Kidney epithelial cell (primary cell): ENCODE measurements at regions not wholly inside any gene's neighbourhood (a gene's known extent, or its start where the extent isn't known, plus 50 kb on each side); places are given as distances from the start of the nearest gene placed in this dataset.

Source experiments
- DNase-seq: peaks from one replicate; pipeline ENCODE4 v3.0.0-alpha.2; 2010; ENCODE audit warnings: low read depth
- H3K27me3 ChIP-seq: 2 replicates; pipeline ENCODE4 v1.6.0; 2011; ENCODE audit warnings: low read length; ENCODE audit not compliant: control insufficient read depth, insufficient read depth
- H3K36me3 ChIP-seq: 2 replicates; pipeline ENCODE4 v1.5.1; 2011; ENCODE audit warnings: low read length; ENCODE audit not compliant: control insufficient read depth, insufficient read depth
- H3K4me3 ChIP-seq: 2 replicates; pipeline ENCODE4 v1.5.1; 2011; ENCODE audit warnings: low read depth, mild to moderate bottlenecking, control low read depth, low read length
- CTCF ChIP-seq: IDR thresholded peaks from 2 replicates; pipeline ENCODE4 v1.5.1; 2011; ENCODE audit warnings: mild to moderate bottlenecking, moderate library complexity, low read length, control low read depth, inconsistent platforms; ENCODE audit not compliant: insufficient read depth, poor library complexity, severe bottlenecking

- Histone ChIP-seq H3K4me3 (no peak overlapping the region), H3K27me3 (no peaks in the 10 kb centered on the region), H3K36me3 (no peaks in the 10 kb centered on the region)
- DNase-seq = no peak
- TF ChIP-seq CTCF = no peak
Measured at GRCh38 chr3:163273694-163274093, 1777.1 kb downstream of the OTOL1 start.

GRCh38 chr3:163266731-163267130 is 1770.1 kb downstream of the OTOL1 start:
- no peaks in the 10 kb centered on the region for H3K36me3 ChIP-seq
- no peak for DNase-seq
- H3K4me3 ChIP-seq = no peak overlapping the region
- no peaks in the 10 kb centered on the region for H3K27me3 ChIP-seq
- no peak for TF ChIP-seq CTCF

- no peak for DNase-seq
- Histone ChIP-seq H3K36me3 (no peaks in the 10 kb centered on the region), H3K4me3 (no peak overlapping the region), H3K27me3 (no peaks in the 10 kb centered on the region)
- no peak for TF ChIP-seq CTCF
Measured at GRCh38 chr3:163261618-163262017, 1765.0 kb downstream of the OTOL1 start.

- H3K36me3 ChIP-seq = no peaks in the 10 kb centered on the region
- H3K27me3 ChIP-seq = no peaks in the 10 kb centered on the region
- DNase-seq = no peak
- TF ChIP-seq CTCF = no peak
- no peak overlapping the region for H3K4me3 ChIP-seq
Measured at GRCh38 chr3:163261056-163261455, 1764.4 kb downstream of the OTOL1 start.

GRCh38 chr3:163218336-163218735 is 1721.7 kb downstream of the OTOL1 start:
- DNase-seq = no peak
- H3K4me3 ChIP-seq = no peak overlapping the region
- H3K27me3 ChIP-seq = no peaks in the 10 kb centered on the region
- no peaks in the 10 kb centered on the region for H3K36me3 ChIP-seq
- TF ChIP-seq CTCF = no peak

GRCh38 chr3:163213838-163214237 is 1717.2 kb downstream of the OTOL1 start:
- no peaks in the 10 kb centered on the region for H3K36me3 ChIP-seq
- no peaks in the 10 kb centered on the region for H3K27me3 ChIP-seq
- TF ChIP-seq CTCF = no peak
- H3K4me3 ChIP-seq = no peak overlapping the region
- no peak for DNase-seq
